Loucy (cell line): ENCODE measurements at regions not wholly inside any gene's neighbourhood (a gene's known extent, or its start where the extent isn't known, plus 50 kb on each side); places are given as distances from the start of the nearest gene placed in this dataset.

Experiments used
- EZH2phosphoT487 ChIP-seq: fragments of 200-600 bp; IDR thresholded peaks from 2 replicates; pipeline ENCODE4 v1.6.1; 2018; ENCODE audit warnings: antibody characterized with exemption, mild to moderate bottlenecking, moderate library complexity, borderline replicate concordance
- TF ChIP-seq, protein P1 (sequence below): fragments of 200-600 bp; sonication (generic); conservative IDR thresholded peaks from 2 replicates; pipeline ENCODE4 v1.5.1; 2014; ENCODE audit warnings: mild to moderate bottlenecking, antibody characterized with exemption, low read length

DNA sequence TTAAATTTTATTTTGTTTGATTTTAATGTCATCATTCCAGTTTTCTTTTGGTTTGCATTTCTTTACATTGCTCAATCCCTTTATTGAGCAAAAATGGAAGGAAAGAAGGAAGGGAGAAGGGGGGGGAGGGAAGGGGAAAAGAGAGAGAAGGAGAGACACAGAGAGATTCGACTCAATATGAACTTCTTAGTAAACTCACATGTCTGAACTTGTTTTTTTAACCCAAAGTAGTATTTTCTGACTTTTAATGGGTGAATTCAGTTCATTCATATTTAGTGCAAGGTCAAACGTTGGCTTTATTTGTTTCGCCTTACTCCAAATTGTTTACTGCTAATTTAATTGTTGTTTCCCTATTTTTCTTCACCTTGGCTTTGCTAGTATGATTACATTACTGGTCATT, 278.6 kb downstream of the COL12A1 start:
- TF ChIP-seq, protein P1, sequence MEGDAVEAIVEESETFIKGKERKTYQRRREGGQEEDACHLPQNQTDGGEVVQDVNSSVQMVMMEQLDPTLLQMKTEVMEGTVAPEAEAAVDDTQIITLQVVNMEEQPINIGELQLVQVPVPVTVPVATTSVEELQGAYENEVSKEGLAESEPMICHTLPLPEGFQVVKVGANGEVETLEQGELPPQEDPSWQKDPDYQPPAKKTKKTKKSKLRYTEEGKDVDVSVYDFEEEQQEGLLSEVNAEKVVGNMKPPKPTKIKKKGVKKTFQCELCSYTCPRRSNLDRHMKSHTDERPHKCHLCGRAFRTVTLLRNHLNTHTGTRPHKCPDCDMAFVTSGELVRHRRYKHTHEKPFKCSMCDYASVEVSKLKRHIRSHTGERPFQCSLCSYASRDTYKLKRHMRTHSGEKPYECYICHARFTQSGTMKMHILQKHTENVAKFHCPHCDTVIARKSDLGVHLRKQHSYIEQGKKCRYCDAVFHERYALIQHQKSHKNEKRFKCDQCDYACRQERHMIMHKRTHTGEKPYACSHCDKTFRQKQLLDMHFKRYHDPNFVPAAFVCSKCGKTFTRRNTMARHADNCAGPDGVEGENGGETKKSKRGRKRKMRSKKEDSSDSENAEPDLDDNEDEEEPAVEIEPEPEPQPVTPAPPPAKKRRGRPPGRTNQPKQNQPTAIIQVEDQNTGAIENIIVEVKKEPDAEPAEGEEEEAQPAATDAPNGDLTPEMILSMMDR, result no peak
- TF ChIP-seq EZH2phosphoT487, result no peak
